DOHH2 (cell line): ENCODE measurements at regions not wholly inside any gene's neighbourhood (a gene's known extent, or its start where the extent isn't known, plus 50 kb on each side); places are given as distances from the start of the nearest gene placed in this dataset.

ENCODE experiments used
- EZH2phosphoT487 ChIP-seq: fragments of 200-600 bp; sonication (generic); IDR thresholded peaks from 2 replicates; pipeline ENCODE4 v1.6.1; 2017; ENCODE audit warnings: borderline replicate concordance, mild to moderate bottlenecking, antibody characterized with exemption, low read length, moderate library complexity, mixed read lengths
- TF ChIP-seq, protein P1 (sequence below): fragments of 200-600 bp; sonication (generic); IDR thresholded peaks from one replicate; pipeline ENCODE4 v1.5.1; 2014; ENCODE audit warnings: antibody characterized with exemption, mild to moderate bottlenecking, low read depth, low read length; ENCODE audit not compliant: poor library complexity, severe bottlenecking

DNA sequence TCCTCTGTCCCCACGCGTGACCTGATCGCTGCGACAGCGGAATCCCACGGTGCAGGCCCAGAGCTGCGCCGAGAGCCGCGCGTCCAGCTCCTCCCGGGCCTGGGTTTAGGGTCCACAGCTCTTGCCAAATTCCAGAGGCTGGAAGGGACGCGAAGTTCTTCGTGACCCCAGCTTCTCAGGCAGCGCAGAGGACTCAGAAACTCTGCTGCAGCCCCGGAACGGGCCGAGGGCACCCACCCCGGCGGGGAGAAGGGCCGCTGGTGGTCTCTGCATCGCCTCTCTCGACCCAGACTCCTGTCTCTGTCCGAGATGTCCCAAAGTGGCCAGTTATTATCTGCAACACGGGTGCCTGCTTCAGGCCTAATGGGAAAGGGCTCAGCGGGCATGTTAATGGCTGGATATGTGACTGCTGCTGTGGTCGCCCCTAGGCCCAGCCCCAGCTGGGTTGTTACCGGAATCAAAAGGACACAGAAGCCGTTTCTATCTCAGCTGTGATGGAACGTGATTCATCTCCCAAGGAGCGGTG is 236.4 kb downstream of the VRK1 start:
- TF ChIP-seq, protein P1, sequence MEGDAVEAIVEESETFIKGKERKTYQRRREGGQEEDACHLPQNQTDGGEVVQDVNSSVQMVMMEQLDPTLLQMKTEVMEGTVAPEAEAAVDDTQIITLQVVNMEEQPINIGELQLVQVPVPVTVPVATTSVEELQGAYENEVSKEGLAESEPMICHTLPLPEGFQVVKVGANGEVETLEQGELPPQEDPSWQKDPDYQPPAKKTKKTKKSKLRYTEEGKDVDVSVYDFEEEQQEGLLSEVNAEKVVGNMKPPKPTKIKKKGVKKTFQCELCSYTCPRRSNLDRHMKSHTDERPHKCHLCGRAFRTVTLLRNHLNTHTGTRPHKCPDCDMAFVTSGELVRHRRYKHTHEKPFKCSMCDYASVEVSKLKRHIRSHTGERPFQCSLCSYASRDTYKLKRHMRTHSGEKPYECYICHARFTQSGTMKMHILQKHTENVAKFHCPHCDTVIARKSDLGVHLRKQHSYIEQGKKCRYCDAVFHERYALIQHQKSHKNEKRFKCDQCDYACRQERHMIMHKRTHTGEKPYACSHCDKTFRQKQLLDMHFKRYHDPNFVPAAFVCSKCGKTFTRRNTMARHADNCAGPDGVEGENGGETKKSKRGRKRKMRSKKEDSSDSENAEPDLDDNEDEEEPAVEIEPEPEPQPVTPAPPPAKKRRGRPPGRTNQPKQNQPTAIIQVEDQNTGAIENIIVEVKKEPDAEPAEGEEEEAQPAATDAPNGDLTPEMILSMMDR, result no peak
- TF ChIP-seq EZH2phosphoT487, result no peak
